ENCODE measurements at regions not wholly inside any gene's neighbourhood (a gene's known extent, or its start where the extent isn't known, plus 50 kb on each side); places are given as distances from the start of the nearest gene placed in this dataset.
"Not testable (repeated sequence)": the region's sequence is repeated elsewhere in the genome, so short reads cannot be mapped to it uniquely, and the experiment has no call there.

GRCh38 chr1:95754412-95754811 lies 520.4 kb downstream of the RWDD3 start:
- Histone ChIP-seq H3K27ac (ENCODE audit: low read depth, low read length) (no peak overlapping the region), H3K9me3 (ENCODE audit: insufficient read depth, low read depth, low read length) (peaks cover 17% of the 10 kb centered on the region), H3K9ac (ENCODE audit: low read depth, low read length) (no peak overlapping the region), H3K36me3 (ENCODE audit: insufficient read depth, low read length) (no peaks in the 10 kb centered on the region), H3K4me3 (ENCODE audit: low read length) (no peak overlapping the region), H3K4me1 (ENCODE audit: insufficient read depth, low read length) (no peaks in the 10 kb centered on the region), H3K27me3 (ENCODE audit: insufficient read depth, low read length) (no peaks in the 10 kb centered on the region)
- WGBS, result 94% methylated on average over 6 of the region's 6 CpGs

- H3K27me3 ChIP-seq (ENCODE audit: insufficient read depth, low read length), result no peaks in the 10 kb centered on the region
- H3K9me3 ChIP-seq (ENCODE audit: insufficient read depth, low read depth, low read length), result peaks cover 11% of the 10 kb centered on the region; the same call in 1 of the 2 replicates
- no peak overlapping the region for H3K9ac ChIP-seq (ENCODE audit: low read depth, low read length)
- H3K4me3 ChIP-seq (ENCODE audit: low read length), result no peak overlapping the region
- no peaks in the 10 kb centered on the region for H3K4me1 ChIP-seq (ENCODE audit: insufficient read depth, low read length)
- 100% methylated on average over 1 of the region's 1 CpG for WGBS
- H3K27ac ChIP-seq (ENCODE audit: low read depth, low read length), result no peak overlapping the region
- no peaks in the 10 kb centered on the region for H3K36me3 ChIP-seq (ENCODE audit: insufficient read depth, low read length)
These were observed 532.0 kb downstream of the RWDD3 start for GRCh38 chr1:95766036-95766435.

GRCh38 chr1:95770581-95770980 lies 536.6 kb downstream of the RWDD3 start:
- Histone ChIP-seq H3K27me3 (ENCODE audit: insufficient read depth, low read length) (no peaks in the 10 kb centered on the region), H3K36me3 (ENCODE audit: insufficient read depth, low read length) (no peaks in the 10 kb centered on the region), H3K9ac (ENCODE audit: low read depth, low read length) (no peak overlapping the region), H3K9me3 (ENCODE audit: insufficient read depth, low read depth, low read length) (no peaks in the 10 kb centered on the region), H3K27ac (ENCODE audit: low read depth, low read length) (no peak overlapping the region), H3K4me1 (ENCODE audit: insufficient read depth, low read length) (no peaks in the 10 kb centered on the region), H3K4me3 (ENCODE audit: low read length) (no peak overlapping the region)
- WGBS, result 90% methylated on average over 2 of the region's 2 CpGs

- Histone ChIP-seq H3K9ac (ENCODE audit: low read depth, low read length) (no peak overlapping the region), H3K4me3 (ENCODE audit: low read length) (no peak overlapping the region), H3K9me3 (ENCODE audit: insufficient read depth, low read depth, low read length) (no peaks in the 10 kb centered on the region), H3K36me3 (ENCODE audit: insufficient read depth, low read length) (no peaks in the 10 kb centered on the region), H3K27ac (ENCODE audit: low read depth, low read length) (no peak overlapping the region), H3K4me1 (ENCODE audit: insufficient read depth, low read length) (0 out of 2 replicates have a peak, but pooled peaks cover 3% of the 10 kb centered on the region), H3K27me3 (ENCODE audit: insufficient read depth, low read length) (no peaks in the 10 kb centered on the region)
- 94% methylated on average over 2 of the region's 2 CpGs for WGBS
These were observed 544.2 kb downstream of the RWDD3 start for GRCh38 chr1:95778217-95778616.

- Histone ChIP-seq H3K9me3 (ENCODE audit: insufficient read depth, low read depth, low read length) (no peaks in the 10 kb centered on the region), H3K9ac (ENCODE audit: low read depth, low read length) (no peak overlapping the region), H3K27ac (ENCODE audit: low read depth, low read length) (0 out of 2 replicates have a peak overlapping the region, but pooled peaks have one; percentile 43), H3K27me3 (ENCODE audit: insufficient read depth, low read length) (no peaks in the 10 kb centered on the region), H3K4me1 (ENCODE audit: insufficient read depth, low read length) (peaks cover 7% of the 10 kb centered on the region; the same call in 1 of the 2 replicates), H3K4me3 (ENCODE audit: low read length) (no peak overlapping the region), H3K36me3 (ENCODE audit: insufficient read depth, low read length) (no peaks in the 10 kb centered on the region)
- 91% methylated on average over 3 of the region's 3 CpGs for WGBS
These were observed 546.8 kb downstream of the RWDD3 start for GRCh38 chr1:95780836-95781235.

GRCh38 chr1:95790136-95790535 lies 556.1 kb downstream of the RWDD3 start:
- Histone ChIP-seq H3K9ac (ENCODE audit: low read depth, low read length) (no peak overlapping the region), H3K36me3 (ENCODE audit: insufficient read depth, low read length) (no peaks in the 10 kb centered on the region; the same call in 1 of the 2 replicates), H3K27ac (ENCODE audit: low read depth, low read length) (no peak overlapping the region), H3K27me3 (ENCODE audit: insufficient read depth, low read length) (no peaks in the 10 kb centered on the region), H3K4me1 (ENCODE audit: insufficient read depth, low read length) (peaks cover 9% of the 10 kb centered on the region), H3K9me3 (ENCODE audit: insufficient read depth, low read depth, low read length) (peaks cover 5% of the 10 kb centered on the region), H3K4me3 (ENCODE audit: low read length) (no peak overlapping the region)
- WGBS, result 100% methylated on average over 3 of the region's 3 CpGs

GRCh38 chr1:95793893-95794292 lies 559.9 kb downstream of the RWDD3 start:
- WGBS, result 66% methylated on average over 5 of the region's 5 CpGs
- no peak overlapping the region for H3K4me3 ChIP-seq (ENCODE audit: low read length)
- peak overlapping the region; percentile 77; the same call in 1 of the 2 replicates for H3K27ac ChIP-seq (ENCODE audit: low read depth, low read length)
- H3K4me1 ChIP-seq (ENCODE audit: insufficient read depth, low read length), result peaks cover 9% of the 10 kb centered on the region
- H3K9ac ChIP-seq (ENCODE audit: low read depth, low read length), result no peak overlapping the region
- H3K36me3 ChIP-seq (ENCODE audit: insufficient read depth, low read length), result no peaks in the 10 kb centered on the region; the same call in 1 of the 2 replicates
- H3K27me3 ChIP-seq (ENCODE audit: insufficient read depth, low read length), result no peaks in the 10 kb centered on the region
- peaks cover 15% of the 10 kb centered on the region for H3K9me3 ChIP-seq (ENCODE audit: insufficient read depth, low read depth, low read length)

- peaks cover 19% of the 10 kb centered on the region for H3K9me3 ChIP-seq (ENCODE audit: insufficient read depth, low read depth, low read length)
- H3K4me1 ChIP-seq (ENCODE audit: insufficient read depth, low read length); H3K4me3 ChIP-seq (ENCODE audit: low read length); H3K27me3 ChIP-seq (ENCODE audit: insufficient read depth, low read length); H3K9ac ChIP-seq (ENCODE audit: low read depth, low read length); H3K36me3 ChIP-seq (ENCODE audit: insufficient read depth, low read length); H3K27ac ChIP-seq (ENCODE audit: low read depth, low read length): not testable (repeated sequence)
- WGBS, result 97% methylated on average over 2 of the region's 2 CpGs
These were observed 563.8 kb downstream of the RWDD3 start for GRCh38 chr1:95797761-95798160.

- Histone ChIP-seq H3K27ac (ENCODE audit: low read depth, low read length) (no peak overlapping the region), H3K36me3 (ENCODE audit: insufficient read depth, low read length) (no peaks in the 10 kb centered on the region), H3K9me3 (ENCODE audit: insufficient read depth, low read depth, low read length) (0 out of 2 replicates have a peak, but pooled peaks cover 4% of the 10 kb centered on the region), H3K27me3 (ENCODE audit: insufficient read depth, low read length) (no peaks in the 10 kb centered on the region), H3K9ac (ENCODE audit: low read depth, low read length) (no peak overlapping the region), H3K4me3 (ENCODE audit: low read length) (no peak overlapping the region), H3K4me1 (ENCODE audit: insufficient read depth, low read length) (peaks cover 11% of the 10 kb centered on the region; the same call in 1 of the 2 replicates)
These were observed 572.2 kb downstream of the RWDD3 start for GRCh38 chr1:95806171-95806570.

GRCh38 chr1:95809391-95809790 lies 575.4 kb downstream of the RWDD3 start:
- H3K36me3 ChIP-seq (ENCODE audit: insufficient read depth, low read length), result no peaks in the 10 kb centered on the region
- peaks cover 12% of the 10 kb centered on the region; the same call in 1 of the 2 replicates for H3K4me1 ChIP-seq (ENCODE audit: insufficient read depth, low read length)
- no peak overlapping the region for H3K4me3 ChIP-seq (ENCODE audit: low read length)
- no peak overlapping the region for H3K27ac ChIP-seq (ENCODE audit: low read depth, low read length)
- no peak overlapping the region for H3K9ac ChIP-seq (ENCODE audit: low read depth, low read length)
- no peaks in the 10 kb centered on the region for H3K27me3 ChIP-seq (ENCODE audit: insufficient read depth, low read length)
- H3K9me3 ChIP-seq (ENCODE audit: insufficient read depth, low read depth, low read length), result no peaks in the 10 kb centered on the region
- WGBS, result 100% methylated on average over 1 of the region's 1 CpG

GRCh38 chr1:95815511-95815910 lies 581.5 kb downstream of the RWDD3 start:
- 93% methylated on average over 1 of the region's 2 CpGs for WGBS

GRCh38 chr1:95829556-95829955 lies 595.5 kb downstream of the RWDD3 start:
- no peaks in the 10 kb centered on the region for H3K27me3 ChIP-seq (ENCODE audit: insufficient read depth, low read length)
- H3K9ac ChIP-seq (ENCODE audit: low read depth, low read length), result no peak overlapping the region
- WGBS, result 93% methylated on average over 1 of the region's 1 CpG

More at GRCh38 chr1:95815511-95815910, 581.5 kb downstream of the RWDD3 start:
- no peak overlapping the region for H3K9ac ChIP-seq (ENCODE audit: low read depth, low read length)
- no peak overlapping the region for H3K4me3 ChIP-seq (ENCODE audit: low read length)
- H3K27ac ChIP-seq (ENCODE audit: low read depth, low read length), result no peak overlapping the region
- H3K27me3 ChIP-seq (ENCODE audit: insufficient read depth, low read length), result no peaks in the 10 kb centered on the region
- H3K36me3 ChIP-seq (ENCODE audit: insufficient read depth, low read length), result no peaks in the 10 kb centered on the region
- H3K9me3 ChIP-seq (ENCODE audit: insufficient read depth, low read depth, low read length), result no peaks in the 10 kb centered on the region
- peaks cover 10% of the 10 kb centered on the region; the same call in 1 of the 2 replicates for H3K4me1 ChIP-seq (ENCODE audit: insufficient read depth, low read length)

More at GRCh38 chr1:95829556-95829955, 595.5 kb downstream of the RWDD3 start:
- Histone ChIP-seq H3K36me3 (ENCODE audit: insufficient read depth, low read length) (no peaks in the 10 kb centered on the region), H3K9me3 (ENCODE audit: insufficient read depth, low read depth, low read length) (no peaks in the 10 kb centered on the region), H3K27ac (ENCODE audit: low read depth, low read length) (no peak overlapping the region), H3K4me1 (ENCODE audit: insufficient read depth, low read length) (no peaks in the 10 kb centered on the region), H3K4me3 (ENCODE audit: low read length) (no peak overlapping the region)
